NCI-H1417 (cell line): ENCODE measurements at regions not wholly inside any gene's neighbourhood (a gene's known extent, or its start where the extent isn't known, plus 50 kb on each side); places are given as distances from the start of the nearest gene placed in this dataset.
A peak's percentile ranks its signal among the peaks of the same experiment; 100 is the strongest.
"Not testable (repeated sequence)": the region's sequence is repeated elsewhere in the genome, so short reads cannot be mapped to it uniquely, and the experiment has no call there.

ENCODE experiments used
- DNase-seq, 3 experiments: peaks; one replicate each; lab custom pipeline; 2025; lab: John Stamatoyannopoulos, UW

DNA sequence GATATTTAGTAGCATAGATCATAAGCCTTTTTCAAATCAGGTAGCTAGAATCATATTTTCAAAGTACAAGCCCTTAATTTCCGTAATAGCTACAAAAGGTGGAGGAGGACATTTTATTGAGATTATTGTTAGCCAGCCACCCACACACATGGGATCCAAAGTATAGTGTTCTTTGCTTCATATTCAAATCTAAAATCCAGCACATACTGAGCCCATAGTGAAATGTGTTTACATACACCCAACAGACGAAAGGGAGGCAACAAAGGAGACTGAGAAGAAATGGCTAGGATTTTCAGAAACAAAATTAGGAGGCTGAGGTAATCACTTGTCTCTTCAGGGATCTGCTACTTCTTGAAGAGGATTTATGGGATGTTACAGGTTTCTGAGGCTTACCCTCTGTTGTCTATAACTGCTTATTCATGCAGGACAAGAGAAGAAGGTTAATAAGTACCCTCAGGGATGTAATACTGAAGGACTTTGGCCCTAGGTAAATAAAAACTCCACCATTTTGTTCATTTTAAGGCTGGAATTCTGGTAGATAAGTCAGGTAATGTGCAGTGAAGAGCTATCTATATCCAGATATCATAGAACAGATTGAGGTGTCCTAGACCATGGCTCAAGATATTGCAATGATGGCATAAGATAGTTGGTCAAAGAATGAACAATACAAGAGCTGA, 182.1 kb downstream of the SPDYE17 start:
- DNase-seq = not testable (repeated sequence)

DNA sequence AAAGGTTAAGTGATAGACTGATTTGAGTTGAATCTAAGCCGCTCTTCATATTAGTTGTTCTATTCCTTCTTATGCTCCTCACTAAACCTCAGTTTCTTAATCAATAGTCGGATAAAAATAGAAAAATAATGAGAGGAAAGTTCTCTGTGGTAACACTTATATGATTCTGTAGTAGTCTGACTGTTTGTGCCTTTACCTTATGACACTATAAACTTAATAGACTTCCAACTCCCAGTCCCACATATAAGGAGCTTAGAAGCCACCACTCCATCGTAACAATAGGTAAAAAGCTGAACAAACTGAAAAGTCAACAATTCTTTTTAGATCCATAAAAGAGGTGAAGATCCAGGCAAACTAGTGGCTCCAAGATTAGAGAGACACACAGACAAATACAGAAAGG, 192.3 kb downstream of the SPDYE17 start:
- DNase-seq = not testable (repeated sequence)

DNA sequence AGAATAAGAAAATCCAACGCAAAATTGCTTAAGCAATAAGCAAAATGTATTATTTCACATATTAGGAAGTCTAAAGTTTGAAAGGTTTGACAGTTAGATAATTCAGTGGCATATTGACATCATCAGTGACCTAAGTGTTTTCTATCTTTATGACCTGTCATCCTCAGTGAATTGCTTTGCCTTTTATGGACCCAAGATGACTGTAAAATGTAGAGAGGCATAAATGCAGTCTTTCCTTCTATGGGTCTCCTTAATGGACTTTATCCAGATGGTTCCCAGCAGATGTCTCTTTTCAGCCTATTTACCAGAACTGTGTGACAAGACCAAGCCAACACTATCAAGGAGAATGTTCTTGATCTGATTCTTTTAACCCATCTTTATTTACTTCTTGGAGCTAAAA, 192.9 kb downstream of the SPDYE17 start:
- not testable (repeated sequence) for DNase-seq

DNA sequence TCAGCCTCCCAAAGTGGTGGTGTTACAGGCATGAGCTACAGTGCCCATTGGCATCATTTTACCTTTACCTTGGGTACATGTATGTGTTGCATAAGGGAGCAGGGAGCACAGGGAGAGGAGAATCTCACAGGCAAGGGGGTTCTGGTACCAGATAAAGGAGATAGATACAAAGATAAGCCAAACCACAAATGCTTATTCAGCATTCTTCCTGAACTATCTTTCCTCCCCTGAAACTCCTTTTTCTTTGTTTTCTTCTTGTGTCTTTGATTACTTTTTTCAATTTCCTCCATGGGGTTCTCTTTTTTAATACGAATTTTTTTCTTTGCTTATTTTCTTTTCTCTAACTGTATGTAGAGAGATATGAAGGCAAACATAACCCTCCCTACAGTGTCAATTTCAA, 193.8 kb downstream of the SPDYE17 start:
- not testable (repeated sequence) for DNase-seq

DNA sequence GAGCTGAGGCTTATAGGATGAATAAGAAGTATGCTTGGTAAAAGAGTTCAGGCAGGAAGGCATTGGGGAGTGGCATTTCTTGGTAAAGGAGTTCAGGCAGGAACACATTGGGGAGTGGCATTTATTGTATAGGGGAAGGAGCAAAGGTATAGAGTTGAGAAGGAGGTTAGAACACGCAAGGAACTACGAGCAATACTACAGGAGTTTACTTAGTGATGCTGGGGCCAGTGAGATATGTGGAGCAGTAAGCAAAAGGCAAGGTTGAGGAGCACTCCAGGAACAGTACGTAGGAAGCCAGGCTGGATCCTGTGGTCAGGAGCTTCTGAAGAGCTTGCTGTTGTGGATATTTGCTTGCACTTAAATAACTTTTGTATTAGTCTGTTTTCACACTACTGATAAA, 202.2 kb upstream of the POMZP3 start:
- DNase-seq = not testable (repeated sequence)

DNA sequence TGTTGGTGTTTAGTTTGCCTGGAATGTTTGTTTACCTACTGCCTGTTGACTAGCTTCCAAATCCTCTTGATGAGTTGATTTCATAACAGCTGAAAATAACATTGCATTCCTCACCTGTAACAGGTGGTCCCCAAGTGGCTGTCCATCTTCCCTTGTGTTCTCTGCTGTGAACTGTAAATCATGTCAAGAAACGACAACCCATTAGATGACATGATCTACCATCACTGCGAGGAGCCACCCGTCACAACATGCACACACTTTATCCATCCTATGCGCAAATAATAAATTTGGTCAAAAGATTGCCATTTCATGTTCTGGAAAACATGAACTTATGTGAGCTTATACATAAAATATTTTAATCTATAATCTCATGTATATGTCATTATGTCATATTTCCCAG, 199.1 kb upstream of the POMZP3 start:
- DNase-seq = peak in 1 of 3 experiments; percentile 9

DNA sequence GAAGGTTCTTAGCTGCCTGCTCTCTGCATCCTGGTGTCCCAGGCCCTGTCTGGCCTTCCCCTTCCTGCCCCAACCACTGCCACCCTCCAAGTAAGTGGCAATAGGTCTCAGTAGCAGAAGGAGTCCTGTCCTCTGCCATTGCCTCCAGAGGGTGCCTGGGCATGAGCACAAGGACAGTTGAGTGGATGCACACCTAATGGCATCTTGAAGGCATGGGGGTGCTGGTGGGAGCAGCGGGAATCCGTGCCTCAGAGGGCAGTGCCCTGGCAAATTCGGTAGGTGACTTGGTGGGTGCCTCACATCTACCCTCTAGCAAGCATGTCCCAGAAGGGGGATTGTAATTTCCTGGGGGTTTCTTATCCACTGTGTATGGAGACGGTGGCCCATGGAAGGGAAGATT, 182.8 kb upstream of the POMZP3 start:
- DNase-seq = not testable (repeated sequence)

DNA sequence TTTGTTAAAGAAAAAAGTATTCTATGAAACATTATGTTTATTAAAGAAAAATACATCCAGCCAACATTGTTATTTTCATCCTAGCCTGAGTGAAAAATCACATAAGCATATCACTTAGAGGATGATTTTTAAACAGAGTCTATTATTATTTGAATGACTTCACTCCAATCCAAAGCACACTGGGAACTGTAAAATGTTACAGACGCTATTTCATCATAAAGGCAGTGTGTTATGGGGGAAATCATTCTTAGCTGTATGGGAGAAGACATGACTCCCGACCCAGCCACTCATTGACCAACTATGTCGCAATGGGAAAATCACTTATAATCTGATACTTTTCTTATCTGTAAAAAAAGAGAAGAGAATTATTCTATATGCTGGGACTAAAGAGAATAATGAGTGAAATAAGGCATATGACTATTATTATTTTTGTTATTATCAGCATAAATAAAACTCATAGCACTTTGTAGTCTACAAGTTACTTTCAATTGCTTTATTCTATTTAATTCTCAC, 180.6 kb upstream of the POMZP3 start:
- not testable (repeated sequence) for DNase-seq

DNA sequence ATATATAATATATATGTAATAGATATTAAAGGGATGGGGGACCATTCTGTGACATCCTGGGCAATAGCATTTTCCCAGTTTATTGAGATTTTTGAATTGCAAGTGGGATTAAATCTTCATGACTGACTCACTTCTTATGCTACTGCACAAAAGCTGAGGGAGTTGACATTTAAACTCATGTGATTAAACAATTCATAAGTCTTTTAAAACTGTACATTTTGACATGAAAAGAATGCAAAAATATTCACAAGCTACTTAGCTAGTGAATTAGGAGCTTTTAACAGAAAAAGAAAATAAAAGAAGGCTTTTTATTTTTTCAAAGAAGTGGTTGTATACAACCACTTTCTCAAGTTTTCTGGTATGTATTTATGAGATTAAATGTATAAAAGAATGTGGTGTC, 179.4 kb upstream of the POMZP3 start:
- DNase-seq = not testable (repeated sequence)

DNA sequence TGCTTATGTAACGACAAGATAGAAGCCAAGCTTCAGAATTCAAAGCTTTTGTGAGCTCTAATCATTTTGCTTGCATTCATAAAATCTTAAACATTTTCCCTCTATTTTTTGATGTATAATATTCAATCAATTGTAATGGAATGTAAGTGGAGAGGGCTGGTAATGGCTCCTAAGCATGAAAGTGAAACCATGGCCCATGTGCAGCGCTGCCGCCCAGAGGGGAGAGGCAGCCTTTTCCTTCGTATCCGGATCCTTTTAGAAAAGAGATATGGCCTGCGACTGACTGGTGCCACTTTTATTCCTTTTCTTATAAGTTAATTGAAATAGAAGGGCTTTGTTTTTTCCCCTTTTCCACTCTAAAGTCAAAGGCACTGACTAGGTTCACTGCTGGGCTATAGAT, 178.9 kb upstream of the POMZP3 start:
- DNase-seq = not testable (repeated sequence)

DNA sequence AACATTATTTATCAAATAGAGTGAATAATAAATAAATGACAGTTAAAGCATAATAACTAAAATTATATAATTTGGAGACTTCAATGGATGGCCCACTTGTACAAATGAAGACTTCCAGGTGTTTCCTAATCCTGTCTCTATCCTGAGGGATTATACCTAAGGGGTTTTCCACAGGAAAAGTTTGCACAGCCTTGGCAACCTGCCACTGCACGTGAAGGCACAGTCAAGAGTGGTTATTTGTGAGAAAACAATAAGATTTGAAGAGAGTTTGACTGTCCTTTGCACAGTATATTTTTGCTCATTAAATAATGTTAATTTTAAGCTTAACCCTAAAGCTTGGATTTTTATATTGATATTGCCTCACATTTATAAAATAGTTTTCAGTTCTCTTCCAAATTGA, 178.2 kb upstream of the POMZP3 start:
- peak in 1 of 3 experiments; percentile 22 for DNase-seq

DNA sequence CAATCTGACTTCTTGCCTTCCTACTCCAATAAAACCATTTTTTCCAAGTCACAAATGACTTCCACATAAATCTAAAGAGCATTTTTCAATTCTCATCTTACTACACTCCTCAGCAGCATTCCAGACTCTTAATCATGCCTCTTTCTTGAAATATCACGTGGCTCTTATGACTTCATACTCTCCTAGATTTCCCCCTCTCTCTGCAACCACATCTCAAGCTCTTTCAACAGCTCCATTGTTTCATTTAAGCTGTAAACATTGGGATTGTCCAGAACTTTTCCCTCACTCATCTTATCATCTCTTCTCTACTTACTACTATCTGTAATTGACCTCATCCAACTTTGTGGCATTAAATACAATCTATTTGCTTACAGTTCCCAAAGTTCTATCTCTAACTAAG, 170.6 kb upstream of the POMZP3 start:
- not testable (repeated sequence) for DNase-seq

DNA sequence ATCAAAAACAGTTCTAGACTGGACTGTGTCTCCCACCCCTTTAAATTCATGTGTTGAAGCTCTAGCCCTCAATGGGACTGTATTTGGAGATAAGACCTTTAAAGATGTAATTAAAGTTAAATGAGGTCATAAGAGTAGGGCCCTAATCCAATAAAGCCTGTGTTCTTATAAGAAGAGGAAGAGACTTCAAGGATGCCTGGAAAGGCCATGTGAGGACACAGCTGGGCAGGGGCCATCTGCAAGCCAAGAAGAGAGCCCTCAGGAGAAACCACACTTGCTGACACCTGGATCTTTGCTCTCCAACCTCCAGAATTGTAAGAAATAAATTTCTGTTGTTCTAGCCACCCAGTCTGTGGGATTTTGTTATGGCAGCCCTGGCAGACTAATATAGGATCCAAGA, 153.6 kb upstream of the POMZP3 start:
- DNase-seq = not testable (repeated sequence)

DNA sequence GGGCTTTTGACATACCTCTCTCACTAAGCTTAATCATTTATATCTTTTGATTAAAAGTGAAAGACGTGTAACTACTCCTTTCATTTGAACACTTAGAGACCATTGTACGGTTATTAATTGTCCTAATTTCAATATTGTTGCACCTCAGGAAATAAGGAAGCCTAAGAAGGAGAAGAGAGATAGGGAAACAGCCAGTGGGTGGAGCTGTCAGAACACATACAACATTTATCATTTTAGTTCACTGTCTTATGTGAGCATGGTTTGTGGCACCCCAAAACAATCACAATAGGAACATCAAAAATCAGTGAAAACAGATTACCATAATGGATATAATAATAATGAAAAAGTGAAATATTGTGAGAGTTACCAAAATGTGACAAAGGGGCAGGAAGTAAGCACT, 147.2 kb upstream of the POMZP3 start:
- not testable (repeated sequence) for DNase-seq

DNA sequence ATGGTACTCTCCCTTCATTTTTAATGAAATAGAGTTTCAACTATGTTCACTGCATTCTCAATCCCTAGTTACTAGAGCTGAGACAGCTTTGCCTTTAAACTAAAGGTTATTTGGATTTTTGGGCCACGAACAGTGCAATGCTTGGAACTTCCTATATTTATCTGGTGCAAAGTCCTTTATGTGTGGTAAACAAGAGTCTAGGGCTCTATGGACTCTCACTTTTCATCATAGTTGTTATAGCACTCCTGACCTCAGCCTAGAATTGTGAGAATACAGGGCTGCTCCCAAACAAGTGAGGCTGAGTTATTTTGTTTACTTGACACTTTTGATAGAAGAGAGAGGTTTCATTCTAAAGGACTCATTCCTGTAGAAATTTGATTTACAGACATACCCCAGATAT, 144.9 kb upstream of the POMZP3 start:
- DNase-seq = not testable (repeated sequence)

DNA sequence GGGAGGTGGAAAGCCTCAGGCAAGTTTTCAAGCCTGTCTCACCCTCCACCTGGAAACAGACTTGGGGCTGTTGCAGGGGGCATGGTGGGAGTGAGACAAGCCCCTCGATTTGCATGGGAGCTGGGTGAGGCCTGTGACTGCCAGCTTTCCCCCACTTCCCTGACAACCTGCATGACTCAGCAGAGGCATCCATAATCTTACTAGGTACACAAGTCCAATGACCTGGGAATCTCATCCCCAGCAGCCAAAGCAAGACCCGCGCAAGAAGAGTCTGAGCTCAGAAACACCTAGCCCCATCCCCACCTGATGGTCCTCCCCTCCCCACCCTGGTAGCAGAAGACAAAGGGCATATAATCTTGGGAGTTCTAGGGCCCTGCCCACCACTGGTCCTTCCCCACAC, 136.9 kb upstream of the POMZP3 start:
- DNase-seq = not testable (repeated sequence)

DNA sequence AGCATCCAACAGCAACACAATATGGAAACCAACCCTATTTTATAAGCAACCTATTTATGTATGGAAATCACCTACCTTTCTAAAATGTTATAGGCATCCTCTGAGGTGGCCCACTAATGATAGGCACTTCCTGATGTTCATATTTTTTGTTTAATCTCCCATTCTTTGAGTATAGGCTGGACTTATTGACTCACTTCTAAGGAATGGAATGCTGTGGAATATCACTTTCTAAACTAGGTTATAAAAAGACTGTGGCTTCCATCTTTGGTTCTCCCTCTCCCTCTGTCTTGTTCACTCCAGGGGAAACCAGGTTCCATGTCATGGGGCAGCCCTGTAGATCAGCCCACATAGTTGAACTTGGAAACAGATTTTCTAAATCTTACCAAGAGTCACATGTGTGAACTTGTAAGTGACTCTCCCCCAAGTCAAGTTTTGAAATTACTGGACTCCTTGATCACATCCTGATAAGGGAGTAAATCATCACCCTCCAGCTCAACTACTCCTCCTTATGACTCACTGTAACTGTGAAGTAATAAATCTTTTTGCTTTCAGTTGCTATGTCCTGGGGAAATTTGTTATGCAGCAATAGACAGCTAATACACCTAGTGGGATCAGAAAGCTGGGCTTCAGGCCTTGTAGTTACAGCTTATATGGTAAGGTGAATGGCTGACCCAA, 133.6 kb upstream of the POMZP3 start:
- not testable (repeated sequence) for DNase-seq

DNA sequence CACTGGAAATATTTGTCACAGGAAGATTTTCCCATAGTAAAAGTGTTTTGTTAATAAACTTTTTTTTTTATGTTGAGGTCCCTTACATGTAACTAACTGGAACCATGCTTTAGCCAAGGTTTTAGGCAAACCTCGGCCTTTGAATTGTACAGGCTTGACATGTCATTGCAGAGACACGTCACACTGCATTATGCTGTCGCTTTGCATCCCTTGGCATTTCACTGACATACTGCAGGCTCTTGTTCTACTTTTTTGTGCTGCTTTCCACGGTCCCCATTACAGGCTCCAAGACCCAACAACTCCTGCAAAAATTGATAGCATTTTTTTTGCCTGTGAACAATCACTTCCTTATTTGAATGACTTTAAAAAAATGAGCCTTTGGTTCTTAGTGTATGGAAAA, 112.5 kb upstream of the POMZP3 start:
- DNase-seq = not testable (repeated sequence)

DNA sequence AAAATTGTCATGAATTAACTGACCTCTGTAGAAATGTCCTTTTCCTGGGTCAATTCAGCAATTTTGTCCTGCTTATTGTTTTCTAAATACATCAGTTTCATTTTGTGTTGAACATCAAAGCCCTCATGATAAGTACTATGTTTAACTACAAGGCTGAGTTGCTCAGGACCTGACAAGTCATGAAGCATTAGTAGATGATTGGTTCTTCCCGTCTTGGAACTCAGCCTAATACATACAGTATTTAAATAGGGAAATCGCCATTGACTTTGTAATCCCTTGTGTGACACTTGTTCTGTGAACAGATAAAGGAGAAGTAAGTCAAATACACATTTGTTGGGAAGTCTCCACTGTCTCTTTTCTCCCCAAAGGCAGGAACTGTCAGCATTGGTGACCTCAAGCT, 109.6 kb upstream of the POMZP3 start:
- not testable (repeated sequence) for DNase-seq

DNA sequence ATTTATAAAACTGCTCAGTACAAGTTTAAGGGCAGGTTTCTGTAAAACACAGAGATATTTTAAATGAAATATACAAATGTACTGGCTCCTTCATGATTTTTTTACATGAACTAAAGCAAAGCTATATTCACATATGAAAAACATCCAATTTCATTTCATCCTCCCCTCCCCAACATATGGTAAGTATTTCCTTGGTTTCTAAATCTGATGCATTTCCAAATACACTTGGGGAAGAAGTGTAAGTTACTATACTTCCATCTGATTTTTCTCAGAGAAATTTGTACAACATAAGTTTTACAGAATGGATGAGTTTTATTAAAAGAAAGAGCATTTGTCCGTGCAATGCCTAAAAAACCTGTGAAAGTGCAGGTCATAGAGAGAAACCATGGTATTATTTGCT, 109.0 kb upstream of the POMZP3 start:
- DNase-seq = not testable (repeated sequence)

DNA sequence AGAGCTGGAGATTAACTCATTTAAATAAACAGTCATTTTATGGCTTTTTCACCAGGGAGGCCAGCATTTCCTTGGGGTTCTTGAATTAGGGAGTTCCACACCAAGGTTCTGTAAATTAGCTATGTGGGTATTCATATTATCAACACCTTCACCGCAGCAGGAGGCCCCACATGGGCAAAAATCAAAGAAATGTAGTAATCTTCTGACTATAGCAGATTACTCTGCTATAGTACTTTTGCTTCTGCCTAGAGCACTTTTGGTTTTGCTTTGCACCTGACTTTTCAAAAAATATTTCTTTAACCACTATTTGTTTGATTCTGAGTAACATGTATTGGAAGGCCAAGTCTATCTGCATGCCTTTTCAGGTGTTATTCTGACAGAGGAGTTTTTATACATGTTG, 108.6 kb upstream of the POMZP3 start:
- DNase-seq = not testable (repeated sequence)

DNA sequence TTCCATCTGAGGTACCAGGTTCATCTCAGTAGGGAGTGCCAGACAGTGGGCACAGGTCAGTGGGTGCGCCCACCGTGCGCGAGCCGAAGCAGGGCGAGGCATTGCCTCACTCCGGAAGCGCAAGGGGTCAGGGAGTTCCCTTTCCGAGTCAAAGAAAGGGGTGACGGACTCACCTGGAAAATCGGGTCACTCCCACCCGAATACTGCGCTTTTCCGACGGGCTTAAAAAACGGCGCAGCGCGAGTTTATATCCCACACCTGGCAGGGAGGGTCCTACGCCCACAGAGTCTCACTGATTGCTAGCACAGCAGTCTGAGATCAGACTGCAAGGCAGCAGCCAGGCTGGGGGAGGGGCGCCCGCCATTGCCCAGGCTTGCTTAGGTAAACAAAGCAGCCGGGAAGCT, 101.5 kb upstream of the POMZP3 start:
- DNase-seq = peak; percentile 8 to 75 (median 48)

DNA sequence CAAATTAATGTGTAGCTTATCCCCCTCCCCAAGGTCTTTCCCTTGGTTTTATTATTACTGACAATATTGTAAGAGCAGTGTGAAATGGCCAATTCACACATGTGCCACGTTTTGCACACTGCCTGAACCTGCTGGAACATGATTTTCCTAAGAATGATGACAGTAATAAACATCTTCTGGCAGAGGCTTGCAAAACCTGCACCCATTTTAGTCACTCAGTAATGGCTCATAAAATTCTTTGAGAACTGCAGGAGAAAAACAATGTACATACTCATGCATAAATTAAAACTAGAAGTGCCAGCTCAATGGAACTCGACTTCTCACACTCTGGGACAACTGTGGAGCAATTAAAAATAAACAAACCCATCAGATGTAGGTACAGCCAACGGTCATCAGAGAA, 96.8 kb upstream of the POMZP3 start:
- DNase-seq = not testable (repeated sequence)
